Stomach (tissue), 4 donors: ENCODE measurements at regions not wholly inside any gene's neighbourhood (a gene's known extent, or its start where the extent isn't known, plus 50 kb on each side); places are given as distances from the start of the nearest gene placed in this dataset.

Experiments used
- CTCF ChIP-seq, 7 experiments: fragments of 450-650 bp in 4 of 7; fragments of 200-600 bp in 3 of 7; sonication (generic) in 3 of 7; IDR thresholded peaks; one replicate each; pipeline ENCODE4 v1.5.1; 2016 to 2019; ENCODE audit warnings: antibody characterized with exemption in 7 of 7, control low read depth in 2 of 7, mild to moderate bottlenecking in 1 of 7
- EP300 ChIP-seq: sonication (generic); formaldehyde crosslinking; IDR thresholded peaks from one replicate; pipeline ENCODE4 v1.6.1; 2017; ENCODE audit warnings: antibody characterized with exemption
- POLR2A ChIP-seq, 4 donors: fragments of 450-650 bp; IDR thresholded peaks; one replicate each; pipeline ENCODE4 v1.6.1; 2016; ENCODE audit warnings: antibody characterized with exemption in 4 of 4, control low read depth in 2 of 4, mild to moderate bottlenecking in 1 of 4, moderate library complexity in 1 of 4

- no peak for TF ChIP-seq EP300
- no peak for TF ChIP-seq CTCF (IDR thresholded peaks at IDR 0.05)
- no peak for TF ChIP-seq POLR2A (IDR thresholded peaks at IDR 0.05)
These were observed 170.1 kb upstream of the SEMA3A start for GRCh38 chr7:84364708-84365107.
